Mesendoderm (in vitro differentiated cells): ENCODE measurements at regions not wholly inside any gene's neighbourhood (a gene's known extent, or its start where the extent isn't known, plus 50 kb on each side); places are given as distances from the start of the nearest gene placed in this dataset.

ENCODE experiments used
- DNase-seq: peaks from one replicate; pipeline ENCODE4 v3.0.0; 2013
- H2AK5ac ChIP-seq: 2 replicates; pipeline ENCODE4 v1.6.1; 2013; ENCODE audit warnings: low read length, inconsistent platforms
- H2BK120ac ChIP-seq: 2 replicates; pipeline ENCODE4 v1.6.1; 2013; ENCODE audit warnings: low read depth, mild to moderate bottlenecking, low read length, moderate library complexity, mixed read lengths
- H2BK15ac ChIP-seq: replicated peaks from 2 replicates; pipeline ENCODE4 v1.6.1; 2013; ENCODE audit warnings: low read depth, mild to moderate bottlenecking, moderate library complexity
- H2BK5ac ChIP-seq: 2 replicates; pipeline ENCODE4 v1.6.1; 2013; ENCODE audit warnings: low read length, inconsistent platforms
- H3K18ac ChIP-seq: 2 replicates; pipeline ENCODE4 v1.6.1; 2013; ENCODE audit warnings: mild to moderate bottlenecking, low read length, mixed read lengths
- H3K23ac ChIP-seq: one replicate; pipeline ENCODE4 v1.6.1; 2013; ENCODE audit warnings: low read length
- H3K27ac ChIP-seq: 2 replicates; pipeline ENCODE4 v1.5.1; 2013; ENCODE audit warnings: low read depth, mild to moderate bottlenecking, inconsistent platforms, low read length, moderate library complexity
- H3K27me3 ChIP-seq: 2 replicates; pipeline ENCODE4 v1.6.1; 2013; ENCODE audit warnings: low read length, control low read depth, mild to moderate bottlenecking, inconsistent platforms; ENCODE audit not compliant: insufficient read depth, poor library complexity
- H3K36me3 ChIP-seq: 2 replicates; pipeline ENCODE4 v1.6.1; 2013; ENCODE audit warnings: low read length, inconsistent platforms; ENCODE audit not compliant: control insufficient read depth, insufficient read depth
- H3K4ac ChIP-seq: one replicate; pipeline ENCODE4 v1.6.1; 2013; ENCODE audit warnings: low read depth, mild to moderate bottlenecking, low read length, moderate library complexity
- H3K4me1 ChIP-seq: 2 replicates; pipeline ENCODE4 v1.6.1; 2013; ENCODE audit warnings: low read depth, low read length, inconsistent platforms; ENCODE audit not compliant: control insufficient read depth
- H3K4me2 ChIP-seq: 2 replicates; pipeline ENCODE4 v1.6.1; 2013; ENCODE audit warnings: low read length
- H3K4me3 ChIP-seq: 2 replicates; pipeline ENCODE4 v1.5.1; 2013; ENCODE audit warnings: mild to moderate bottlenecking, low read length
- H3K56ac ChIP-seq: one replicate; pipeline ENCODE4 v1.6.1; 2013; ENCODE audit warnings: low read length
- H3K79me1 ChIP-seq: 2 replicates; pipeline ENCODE4 v1.6.1; 2013; ENCODE audit warnings: low read length, inconsistent platforms
- H3K79me2 ChIP-seq: 2 replicates; pipeline ENCODE4 v1.6.1; 2013; ENCODE audit warnings: mild to moderate bottlenecking, low read length; ENCODE audit not compliant: control insufficient read depth, insufficient read depth
- H3K9ac ChIP-seq: 2 replicates; pipeline ENCODE4 v1.6.1; 2013; ENCODE audit warnings: low read length, inconsistent platforms
- H4K5ac ChIP-seq: one replicate; pipeline ENCODE4 v1.6.1; 2013; ENCODE audit warnings: low read length
- H4K8ac ChIP-seq: one replicate; pipeline ENCODE4 v1.6.1; 2013; ENCODE audit warnings: low read depth, mild to moderate bottlenecking, control low read depth, low read length, moderate library complexity
- WGBS: extraction: QIAGEN DNeasy Blood & Tissue Kit; methylation state at CpG from one replicate; pipeline ENCODE4 v1.1.7; 2013; ENCODE audit warnings: low lambda C conversion rate, missing lambda C conversion rate; ENCODE audit not compliant: insufficient coverage; ENCODE audit errors: extremely low coverage; 5-methylcytosine and 5-hydroxymethylcytosine counted together

GRCh38 chr18:59041819-59042815 is 97.6 kb upstream of the SEC11C start:
- Histone ChIP-seq H3K56ac (peak overlapping the region; percentile 30), H3K23ac (no peak overlapping the region), H3K9ac (no peak overlapping the region), H3K27me3 (no peaks in the 10 kb centered on the region), H2BK15ac (no peak overlapping the region), H2BK120ac (no peak overlapping the region), H3K4me3 (no peak overlapping the region), H4K5ac (no peak overlapping the region), H3K36me3 (no peaks in the 10 kb centered on the region), H3K79me2 (no peaks in the 10 kb centered on the region), H3K79me1 (no peaks in the 10 kb centered on the region), H2AK5ac (no peak overlapping the region), H3K4me2 (no peak overlapping the region), H3K27ac (no peak overlapping the region), H3K18ac (no peak overlapping the region), H3K4ac (no peak overlapping the region), H4K8ac (no peak overlapping the region), H2BK5ac (no peak overlapping the region), H3K4me1 (no peaks in the 10 kb centered on the region)
- no peak for DNase-seq
- no CpG with 5 or more reads among the region's 10 CpGs for WGBS

- H4K5ac ChIP-seq = no peak overlapping the region
- no peak for DNase-seq
- H3K56ac ChIP-seq = no peak overlapping the region
- H2AK5ac ChIP-seq = no peak overlapping the region
- H2BK5ac ChIP-seq = no peak overlapping the region
- no peaks in the 10 kb centered on the region for H3K79me2 ChIP-seq
- no peak overlapping the region for H4K8ac ChIP-seq
- H3K79me1 ChIP-seq = no peaks in the 10 kb centered on the region
- no peak overlapping the region for H2BK15ac ChIP-seq
- H3K4me1 ChIP-seq = peaks cover 6% of the 10 kb centered on the region
- no peak overlapping the region for H3K4ac ChIP-seq
- no peak overlapping the region for H2BK120ac ChIP-seq
- no peak overlapping the region for H3K18ac ChIP-seq
- H3K4me2 ChIP-seq = no peak overlapping the region
- no peak overlapping the region for H3K4me3 ChIP-seq
- H3K9ac ChIP-seq = no peak overlapping the region
- no peak overlapping the region for H3K27ac ChIP-seq
- no peaks in the 10 kb centered on the region for H3K27me3 ChIP-seq
- H3K23ac ChIP-seq = no peak overlapping the region
- no peaks in the 10 kb centered on the region for H3K36me3 ChIP-seq
- WGBS = no CpG with 5 or more reads among the region's 6 CpGs
Observed at GRCh38 chr18:59044855-59045254, 94.8 kb upstream of the SEC11C start.

GRCh38 chr18:59047321-59048047 is 92.2 kb upstream of the SEC11C start:
- no peak for DNase-seq
- Histone ChIP-seq H3K27me3 (no peaks in the 10 kb centered on the region), H2BK5ac (no peak overlapping the region), H3K23ac (no peak overlapping the region), H3K36me3 (no peaks in the 10 kb centered on the region), H3K9ac (no peak overlapping the region), H3K56ac (no peak overlapping the region), H4K8ac (no peak overlapping the region), H3K4me3 (no peak overlapping the region), H3K18ac (no peak overlapping the region), H3K27ac (no peak overlapping the region), H2BK15ac (no peak overlapping the region), H3K79me2 (no peaks in the 10 kb centered on the region), H2AK5ac (no peak overlapping the region), H3K4me2 (no peak overlapping the region), H3K79me1 (no peaks in the 10 kb centered on the region), H3K4ac (no peak overlapping the region), H2BK120ac (no peak overlapping the region), H4K5ac (no peak overlapping the region), H3K4me1 (peaks cover 6% of the 10 kb centered on the region)
- no CpG with 5 or more reads among the region's 2 CpGs for WGBS

GRCh38 chr18:59048048-59048363 is 91.7 kb upstream of the SEC11C start:
- no CpG with 5 or more reads among the region's 9 CpGs for WGBS
- no peak overlapping the region for H2BK15ac ChIP-seq

GRCh38 chr18:59048378-59048777 is 91.3 kb upstream of the SEC11C start:
- H3K23ac ChIP-seq = no peak overlapping the region
- H3K56ac ChIP-seq = peak overlapping the region; percentile 27

More at GRCh38 chr18:59048048-59048363, 91.7 kb upstream of the SEC11C start:
- Histone ChIP-seq H3K4me1 (peaks cover 6% of the 10 kb centered on the region), H3K4me3 (no peak overlapping the region), H3K79me1 (no peaks in the 10 kb centered on the region), H3K23ac (no peak overlapping the region), H3K56ac (no peak overlapping the region), H2BK120ac (no peak overlapping the region), H4K5ac (no peak overlapping the region), H3K9ac (no peak overlapping the region), H3K79me2 (no peaks in the 10 kb centered on the region), H3K18ac (no peak overlapping the region), H3K27ac (no peak overlapping the region), H3K27me3 (no peaks in the 10 kb centered on the region), H3K4ac (no peak overlapping the region), H3K36me3 (no peaks in the 10 kb centered on the region), H3K4me2 (no peak overlapping the region), H2AK5ac (no peak overlapping the region), H2BK5ac (no peak overlapping the region), H4K8ac (no peak overlapping the region)
- no peak for DNase-seq

More at GRCh38 chr18:59048378-59048777, 91.3 kb upstream of the SEC11C start:
- Histone ChIP-seq H2BK15ac (no peak overlapping the region), H2AK5ac (no peak overlapping the region), H3K18ac (no peak overlapping the region), H3K27ac (no peak overlapping the region), H3K79me1 (no peaks in the 10 kb centered on the region), H3K79me2 (no peaks in the 10 kb centered on the region), H3K4me1 (peaks cover 6% of the 10 kb centered on the region), H3K27me3 (no peaks in the 10 kb centered on the region), H3K4me2 (no peak overlapping the region), H4K8ac (no peak overlapping the region), H3K4me3 (no peak overlapping the region), H3K4ac (no peak overlapping the region), H3K9ac (no peak overlapping the region), H2BK5ac (no peak overlapping the region), H3K36me3 (no peaks in the 10 kb centered on the region), H4K5ac (no peak overlapping the region), H2BK120ac (no peak overlapping the region)
- peak; percentile 23 for DNase-seq
- no CpG with 5 or more reads among the region's 7 CpGs for WGBS
